Ishikawa (cell line): ENCODE measurements at regions not wholly inside any gene's neighbourhood (a gene's known extent, or its start where the extent isn't known, plus 50 kb on each side); places are given as distances from the start of the nearest gene placed in this dataset.

ENCODE experiments used
- CEBPB ChIP-seq: IDR thresholded peaks from 2 replicates; pipeline ENCODE4 v1.6.1; 2012
- CREB1 ChIP-seq: IDR thresholded peaks from 2 replicates; pipeline ENCODE4 v1.6.1; 2012; ENCODE audit warnings: low read depth
- EGR1 ChIP-seq: IDR thresholded peaks from 2 replicates; pipeline ENCODE4 v1.6.1; 2012
- EP300 ChIP-seq: IDR thresholded peaks from 2 replicates; pipeline ENCODE4 v1.6.1; 2012; ENCODE audit warnings: borderline replicate concordance
- FOXM1 ChIP-seq: IDR thresholded peaks from 2 replicates; pipeline ENCODE4 v1.6.1; 2012; ENCODE audit warnings: low read depth, borderline replicate concordance
- MAX ChIP-seq: IDR thresholded peaks from 2 replicates; pipeline ENCODE4 v1.6.1; 2012
- NFIC ChIP-seq: IDR thresholded peaks from 2 replicates; pipeline ENCODE4 v1.6.1; 2012
- RAD21 ChIP-seq: IDR thresholded peaks from 2 replicates; pipeline ENCODE4 v1.6.1; 2012; ENCODE audit warnings: low read depth
- REST ChIP-seq: IDR thresholded peaks from 2 replicates; pipeline ENCODE4 v1.6.1; 2012; ENCODE audit warnings: low read depth, mild to moderate bottlenecking
- TAF1 ChIP-seq: IDR thresholded peaks from 2 replicates; pipeline ENCODE4 v1.6.1; 2012; ENCODE audit warnings: low read depth, mild to moderate bottlenecking
- TCF12 ChIP-seq: IDR thresholded peaks from 2 replicates; pipeline ENCODE4 v1.6.1; 2012; ENCODE audit warnings: low read depth
- TEAD4 ChIP-seq: IDR thresholded peaks from 2 replicates; pipeline ENCODE4 v1.6.1; 2012
- USF1 ChIP-seq: IDR thresholded peaks from 2 replicates; pipeline ENCODE4 v1.6.1; 2012
- YY1 ChIP-seq: IDR thresholded peaks from 2 replicates; pipeline ENCODE4 v1.6.1; 2012; ENCODE audit warnings: low read depth
- ZBTB7A ChIP-seq: IDR thresholded peaks from 2 replicates; pipeline ENCODE4 v1.6.1; 2012; ENCODE audit warnings: low read depth

GRCh38 chr2:75846683-75847190 is 136.0 kb upstream of the GCFC2 start:
- TF ChIP-seq MAX (no peak), RAD21 (no peak), TAF1 (no peak), YY1 (no peak), TEAD4 (no peak), EP300 (no peak)

- TF ChIP-seq REST (no peak), MAX (no peak), FOXM1 (no peak), CREB1 (no peak), ZBTB7A (no peak), EP300 (no peak), USF1 (no peak), EGR1 (no peak), NFIC (no peak)
Measured at GRCh38 chr2:75844651-75845050, 133.9 kb upstream of the GCFC2 start.

GRCh38 chr2:75834588-75834987 is 123.9 kb upstream of the GCFC2 start:
- TF ChIP-seq RAD21, result peak; percentile 7; the same call in 1 of the 2 replicates

- TF ChIP-seq EP300 (no peak), FOXM1 (no peak), YY1 (no peak), NFIC (no peak), TAF1 (no peak), MAX (no peak), RAD21 (no peak), ZBTB7A (no peak), CEBPB (no peak)
Measured at GRCh38 chr2:75833386-75833785, 122.7 kb upstream of the GCFC2 start.

GRCh38 chr2:75828826-75829225 is 118.1 kb upstream of the GCFC2 start:
- no peak for TF ChIP-seq NFIC
- TF ChIP-seq ZBTB7A, result no peak
- TF ChIP-seq CEBPB, result no peak
- no peak for TF ChIP-seq EGR1
- TF ChIP-seq MAX, result no peak
- no peak for TF ChIP-seq TCF12
- TF ChIP-seq REST, result no peak

GRCh38 chr2:75822336-75822735 is 111.6 kb upstream of the GCFC2 start:
- TF ChIP-seq TAF1 (no peak), TCF12 (no peak), CEBPB (no peak), RAD21 (no peak), CREB1 (no peak), ZBTB7A (no peak), REST (no peak), TEAD4 (no peak), YY1 (no peak), EP300 (no peak), USF1 (no peak), NFIC (no peak), FOXM1 (no peak), EGR1 (no peak), MAX (no peak)
